Chondrocyte (in vitro differentiated cells): ENCODE measurements at regions not wholly inside any gene's neighbourhood (a gene's known extent, or its start where the extent isn't known, plus 50 kb on each side); places are given as distances from the start of the nearest gene placed in this dataset.

ENCODE experiments used
- DNase-seq: peaks from one replicate; pipeline ENCODE4 v3.0.0; 2021; ENCODE audit warnings: mixed read lengths, low spot score
- H3K27ac Mint-ChIP-seq: one replicate; pipeline ENCODE4 v1.8.0; 2021; ENCODE audit warnings: mild to moderate bottlenecking, moderate library complexity, mixed read lengths; ENCODE audit not compliant: unreplicated experiment
- H3K27me3 Mint-ChIP-seq: 2 replicates; pipeline ENCODE4 v1.8.0; 2021; ENCODE audit warnings: low read depth, mixed read lengths
- H3K36me3 Mint-ChIP-seq: 2 replicates; pipeline ENCODE4 v1.8.0; 2021; ENCODE audit warnings: low read depth, mixed read lengths
- H3K4me1 Mint-ChIP-seq: 2 replicates; pipeline ENCODE4 v1.8.0; 2021; ENCODE audit warnings: low read depth, mild to moderate bottlenecking, mixed read lengths
- H3K4me3 Mint-ChIP-seq: one replicate; pipeline ENCODE4 v1.8.0; 2021; ENCODE audit warnings: mild to moderate bottlenecking, moderate library complexity, mixed read lengths; ENCODE audit not compliant: unreplicated experiment
- H3K9me3 Mint-ChIP-seq: 2 replicates; pipeline ENCODE4 v1.8.0; 2021; ENCODE audit warnings: low read depth, mixed read lengths
- CTCF ChIP-seq: fragments of 200-600 bp; sonication (generic); IDR thresholded peaks from 2 replicates; pipeline ENCODE4 v1.5.0; 2021; ENCODE audit warnings: antibody characterized with exemption, mild to moderate bottlenecking, moderate library complexity

GRCh38 chr9:108526518-108526917 is 329.3 kb downstream of the ACTL7B start:
- Mint-ChIP-seq H3K9me3 (no peaks in the 10 kb centered on the region), H3K4me3 (no peak overlapping the region), H3K36me3 (no peaks in the 10 kb centered on the region), H3K27ac (no peak overlapping the region), H3K27me3 (peaks cover 4% of the 10 kb centered on the region), H3K4me1 (no peaks in the 10 kb centered on the region)
- no peak for DNase-seq
- TF ChIP-seq CTCF = no peak

GRCh38 chr9:108525186-108525585 is 330.6 kb downstream of the ACTL7B start:
- Mint-ChIP-seq H3K27ac (no peak overlapping the region), H3K36me3 (no peaks in the 10 kb centered on the region), H3K4me1 (peaks cover 11% of the 10 kb centered on the region), H3K27me3 (peaks cover 4% of the 10 kb centered on the region), H3K4me3 (no peak overlapping the region), H3K9me3 (no peaks in the 10 kb centered on the region)
- no peak for TF ChIP-seq CTCF
- DNase-seq = no peak

- Mint-ChIP-seq H3K9me3 (no peaks in the 10 kb centered on the region), H3K4me3 (no peak overlapping the region), H3K4me1 (peaks cover 24% of the 10 kb centered on the region), H3K27ac (peak overlapping the region; percentile 72), H3K36me3 (no peaks in the 10 kb centered on the region), H3K27me3 (no peaks in the 10 kb centered on the region)
- no peak for TF ChIP-seq CTCF
- DNase-seq = no peak
These were observed 334.7 kb downstream of the ACTL7B start for GRCh38 chr9:108521063-108521590.

GRCh38 chr9:108519437-108519836 is 336.3 kb downstream of the ACTL7B start:
- no peak for TF ChIP-seq CTCF

GRCh38 chr9:108517651-108518365 is 338.0 kb downstream of the ACTL7B start:
- no peaks in the 10 kb centered on the region for H3K36me3 Mint-ChIP-seq
- no peaks in the 10 kb centered on the region for H3K27me3 Mint-ChIP-seq
- H3K4me1 Mint-ChIP-seq = peaks cover 24% of the 10 kb centered on the region
- no peaks in the 10 kb centered on the region for H3K9me3 Mint-ChIP-seq
- TF ChIP-seq CTCF = no peak
- no peak overlapping the region for H3K4me3 Mint-ChIP-seq
- DNase-seq = no peak
- no peak overlapping the region for H3K27ac Mint-ChIP-seq

More at GRCh38 chr9:108519437-108519836, 336.3 kb downstream of the ACTL7B start:
- Mint-ChIP-seq H3K9me3 (no peaks in the 10 kb centered on the region), H3K36me3 (no peaks in the 10 kb centered on the region), H3K4me3 (no peak overlapping the region), H3K27me3 (no peaks in the 10 kb centered on the region), H3K27ac (no peak overlapping the region), H3K4me1 (peaks cover 24% of the 10 kb centered on the region)
- DNase-seq = no peak
